ENCODE measurements at regions not wholly inside any gene's neighbourhood (a gene's known extent, or its start where the extent isn't known, plus 50 kb on each side); places are given as distances from the start of the nearest gene placed in this dataset.

DNA sequence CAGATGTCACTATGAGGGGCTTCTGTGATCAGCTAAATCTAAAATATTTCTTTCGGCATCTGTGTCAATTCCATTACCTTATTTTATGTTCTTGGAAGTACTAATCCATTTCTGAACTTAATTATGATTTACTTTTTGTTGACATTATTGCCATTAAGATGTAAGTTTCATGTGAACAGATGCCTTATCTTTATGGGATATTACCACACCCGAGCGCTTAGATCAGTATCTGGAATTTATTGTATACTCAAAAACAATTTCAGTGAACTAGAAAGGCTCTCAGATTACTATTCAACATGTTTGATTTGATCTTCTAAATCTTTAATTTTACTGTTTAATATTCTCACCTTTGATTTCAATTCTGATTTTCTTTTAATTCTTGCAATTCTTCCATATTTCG lies 567.7 kb upstream of the TLE4 start:
- Histone ChIP-seq H3K9me3 (ENCODE audit: control insufficient read depth, low read length) (no peaks in the 10 kb centered on the region), H3K4me1 (ENCODE audit: control insufficient read depth, insufficient read depth, low read length) (no peaks in the 10 kb centered on the region), H3K36me3 (ENCODE audit: control insufficient read depth, insufficient read depth, low read length, severe bottlenecking) (no peaks in the 10 kb centered on the region), H3K27me3 (replicated peaks; ENCODE audit: control insufficient read depth, insufficient read depth, low read length) (no peaks in the 10 kb centered on the region), H3K4me3 (ENCODE audit: low read length) (no peak overlapping the region), H3K9ac (ENCODE audit: low read length) (no peak overlapping the region)
- DNase-seq (ENCODE audit: low read depth) = no peak

DNA sequence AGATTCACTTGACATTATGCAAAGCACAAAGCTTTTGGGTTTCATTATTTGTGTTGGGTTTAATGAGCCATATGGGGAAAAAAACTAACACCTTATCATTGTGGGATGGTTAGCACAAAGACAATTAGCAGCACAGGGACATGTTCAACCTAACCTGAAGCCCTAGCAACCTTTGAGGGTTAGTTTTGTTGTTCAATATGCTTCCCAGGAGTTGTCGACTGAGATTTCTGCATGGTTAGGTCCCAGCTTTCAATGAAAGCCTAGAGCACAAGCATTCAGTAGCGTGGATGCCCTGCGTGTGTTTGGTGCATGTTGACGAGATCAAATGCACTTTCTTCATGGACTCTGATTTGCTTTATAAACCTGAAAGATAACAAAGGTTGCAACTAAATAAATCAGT lies 565.2 kb upstream of the TLE4 start:
- Histone ChIP-seq H3K9me3 (ENCODE audit: control insufficient read depth, low read length) (no peaks in the 10 kb centered on the region), H3K4me3 (ENCODE audit: low read length) (no peak overlapping the region), H3K4me1 (ENCODE audit: control insufficient read depth, insufficient read depth, low read length) (no peaks in the 10 kb centered on the region), H3K9ac (ENCODE audit: low read length) (no peak overlapping the region), H3K36me3 (ENCODE audit: control insufficient read depth, insufficient read depth, low read length, severe bottlenecking) (no peaks in the 10 kb centered on the region), H3K27me3 (replicated peaks; ENCODE audit: control insufficient read depth, insufficient read depth, low read length) (no peaks in the 10 kb centered on the region)
- DNase-seq (ENCODE audit: low read depth) = no peak

DNA sequence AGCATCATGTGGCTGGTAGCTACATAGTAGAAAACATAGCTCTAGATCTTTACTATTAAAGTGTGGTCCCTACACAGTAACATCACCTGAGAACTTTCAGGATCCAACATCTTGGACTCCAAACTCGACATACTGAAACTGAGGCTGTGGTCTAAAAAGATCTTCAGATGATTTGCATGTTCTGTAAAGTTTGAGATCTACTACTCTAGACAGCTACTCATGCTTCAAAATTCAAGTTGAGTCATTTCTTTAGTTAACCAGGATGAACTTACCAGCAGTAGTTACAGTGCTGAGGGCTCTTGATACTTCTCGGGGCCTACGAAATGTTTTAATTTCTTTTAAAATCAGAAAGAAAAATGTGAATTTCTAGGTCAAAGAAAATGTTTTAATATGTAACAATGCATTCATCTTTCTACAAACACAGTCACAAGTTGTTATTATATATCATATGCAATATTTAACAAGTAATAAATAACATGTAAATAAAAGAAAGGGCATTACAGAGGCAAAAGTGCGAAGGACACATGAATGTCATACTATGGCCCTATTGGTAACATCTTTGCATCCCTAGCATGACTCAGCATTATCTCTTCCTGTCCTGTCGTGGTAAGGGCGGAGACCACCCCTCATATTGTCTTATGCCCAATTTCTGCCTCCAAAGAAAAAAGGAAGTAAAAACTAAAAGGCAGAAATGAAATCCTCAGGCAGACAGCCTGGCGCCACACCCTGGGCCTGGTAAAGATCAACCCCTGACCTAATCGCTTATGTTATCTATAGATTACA lies 563.9 kb upstream of the TLE4 start:
- H3K9me3 ChIP-seq (ENCODE audit: control insufficient read depth, low read length) = no peaks in the 10 kb centered on the region
- DNase-seq (ENCODE audit: low read depth) = no peak
- H3K36me3 ChIP-seq (ENCODE audit: control insufficient read depth, insufficient read depth, low read length, severe bottlenecking) = no peaks in the 10 kb centered on the region
- no peak overlapping the region for H3K9ac ChIP-seq (ENCODE audit: low read length)
- no peaks in the 10 kb centered on the region for H3K27me3 ChIP-seq (replicated peaks; ENCODE audit: control insufficient read depth, insufficient read depth, low read length)
- no peak overlapping the region for H3K4me3 ChIP-seq (ENCODE audit: low read length)
- peaks cover 4% of the 10 kb centered on the region for H3K4me1 ChIP-seq (ENCODE audit: control insufficient read depth, insufficient read depth, low read length)

DNA sequence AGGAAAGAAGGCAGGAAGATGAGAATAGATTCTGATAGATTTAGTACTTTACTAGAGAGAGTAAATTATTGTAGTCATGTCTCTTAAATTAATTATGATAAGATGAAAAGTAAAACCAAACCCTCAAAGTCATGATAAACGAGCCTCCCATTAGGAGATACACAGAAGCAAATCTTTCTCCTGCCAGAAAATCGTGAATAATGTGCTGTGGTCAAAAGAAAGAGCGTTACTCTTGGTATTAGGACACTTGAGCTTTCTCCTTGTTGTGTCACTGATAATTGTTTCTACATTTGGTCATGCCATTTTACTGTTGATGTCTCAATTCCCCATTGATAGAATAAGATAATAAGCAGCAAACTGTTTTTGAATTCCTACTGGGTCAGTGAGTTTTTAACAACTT lies 562.8 kb upstream of the TLE4 start:
- H3K4me3 ChIP-seq (ENCODE audit: low read length) = no peak overlapping the region
- DNase-seq (ENCODE audit: low read depth) = no peak
- H3K9me3 ChIP-seq (ENCODE audit: control insufficient read depth, low read length) = no peaks in the 10 kb centered on the region
- no peak overlapping the region for H3K9ac ChIP-seq (ENCODE audit: low read length)
- H3K4me1 ChIP-seq (ENCODE audit: control insufficient read depth, insufficient read depth, low read length) = peaks cover 8% of the 10 kb centered on the region
- H3K36me3 ChIP-seq (ENCODE audit: control insufficient read depth, insufficient read depth, low read length, severe bottlenecking) = no peaks in the 10 kb centered on the region
- H3K27me3 ChIP-seq (replicated peaks; ENCODE audit: control insufficient read depth, insufficient read depth, low read length) = no peaks in the 10 kb centered on the region

DNA sequence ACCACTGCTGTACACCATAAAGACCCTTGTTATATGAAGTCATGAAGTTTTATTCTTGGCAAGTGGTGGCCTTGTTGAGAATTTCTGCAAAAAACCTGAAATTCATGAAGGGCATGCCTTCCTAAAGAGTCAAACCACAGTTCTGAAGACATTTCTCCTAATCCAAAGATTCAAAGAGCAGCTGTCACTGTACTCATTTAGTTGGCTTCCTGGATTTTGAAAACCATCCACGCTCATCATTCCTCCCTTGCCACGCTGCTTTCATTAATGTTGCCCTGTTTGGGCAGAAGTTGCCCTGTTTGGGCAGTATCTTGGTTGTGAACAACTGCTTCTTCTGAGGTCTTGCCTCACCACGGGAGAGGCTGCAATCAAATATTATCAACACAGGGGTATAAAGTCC lies 560.3 kb upstream of the TLE4 start:
- no peak overlapping the region for H3K9ac ChIP-seq (ENCODE audit: low read length)
- no peaks in the 10 kb centered on the region for H3K9me3 ChIP-seq (ENCODE audit: control insufficient read depth, low read length)
- no peak overlapping the region for H3K4me3 ChIP-seq (ENCODE audit: low read length)
- DNase-seq (ENCODE audit: low read depth) = no peak
- H3K4me1 ChIP-seq (ENCODE audit: control insufficient read depth, insufficient read depth, low read length) = peaks cover 16% of the 10 kb centered on the region
- H3K36me3 ChIP-seq (ENCODE audit: control insufficient read depth, insufficient read depth, low read length, severe bottlenecking) = no peaks in the 10 kb centered on the region
- H3K27me3 ChIP-seq (replicated peaks; ENCODE audit: control insufficient read depth, insufficient read depth, low read length) = no peaks in the 10 kb centered on the region

DNA sequence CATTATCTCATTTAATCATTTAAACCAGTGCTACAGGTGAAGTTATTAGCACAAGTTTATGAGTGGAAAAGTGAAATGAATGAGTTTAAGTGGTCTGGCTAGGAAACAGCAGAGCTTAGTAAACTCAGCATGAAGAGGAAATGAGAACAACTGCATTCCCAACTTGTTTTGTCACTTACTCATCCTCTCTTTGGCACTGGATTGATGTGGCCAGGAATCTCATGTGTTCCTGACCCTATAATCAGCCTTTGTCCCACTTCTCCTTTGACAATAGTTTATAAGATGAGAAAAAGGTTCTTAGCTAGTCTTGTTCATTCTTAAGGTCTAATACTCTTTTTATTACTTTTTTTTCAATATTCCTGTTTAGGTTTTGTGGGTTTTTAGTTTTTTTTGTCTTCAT lies 559.2 kb upstream of the TLE4 start:
- Histone ChIP-seq H3K27me3 (replicated peaks; ENCODE audit: control insufficient read depth, insufficient read depth, low read length) (no peaks in the 10 kb centered on the region), H3K9ac (ENCODE audit: low read length) (no peak overlapping the region), H3K36me3 (ENCODE audit: control insufficient read depth, insufficient read depth, low read length, severe bottlenecking) (no peaks in the 10 kb centered on the region), H3K4me1 (ENCODE audit: control insufficient read depth, insufficient read depth, low read length) (peaks cover 16% of the 10 kb centered on the region), H3K4me3 (ENCODE audit: low read length) (no peak overlapping the region), H3K9me3 (ENCODE audit: control insufficient read depth, low read length) (no peaks in the 10 kb centered on the region)
- DNase-seq (ENCODE audit: low read depth) = no peak

DNA sequence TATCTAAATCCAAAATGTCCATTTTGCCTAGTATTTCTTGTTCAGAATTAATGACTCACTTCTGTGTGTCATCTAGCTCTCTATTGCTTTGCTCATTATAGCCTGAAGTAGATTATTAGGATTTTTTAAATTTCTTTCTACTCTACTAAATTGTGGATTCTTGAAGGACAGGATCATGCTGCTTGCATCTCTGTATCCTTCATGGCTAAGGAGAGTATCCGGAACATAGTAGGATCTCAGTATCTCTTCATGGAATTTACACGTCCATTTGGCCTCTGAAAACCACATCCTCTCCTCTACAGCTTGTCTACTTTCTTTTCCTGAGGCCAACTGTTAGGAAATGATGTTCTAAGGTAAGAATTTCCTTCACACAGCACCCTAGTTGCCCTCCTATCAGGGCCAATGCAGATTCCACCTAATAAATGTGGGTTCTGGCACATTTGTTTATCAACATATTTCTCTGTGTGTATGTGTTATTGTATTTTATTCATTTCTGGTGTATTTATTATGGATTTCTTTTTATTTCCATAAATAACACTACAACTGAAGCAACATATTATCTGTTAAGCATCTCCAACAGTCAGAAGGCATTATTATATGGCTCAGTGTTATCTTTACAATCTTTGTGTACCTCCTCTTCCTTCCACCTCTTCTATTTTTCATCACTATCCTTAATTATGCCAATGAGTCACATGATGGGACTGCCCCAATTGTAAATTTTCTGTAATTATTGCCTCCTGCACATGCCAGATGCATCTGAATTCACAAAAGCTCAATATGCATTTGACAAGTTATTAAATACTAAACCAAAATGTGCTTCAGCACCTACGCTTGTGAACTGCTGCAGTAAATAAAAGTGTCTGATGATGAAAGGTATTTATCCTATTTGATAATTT lies 557.8 kb upstream of the TLE4 start:
- Histone ChIP-seq H3K27me3 (replicated peaks; ENCODE audit: control insufficient read depth, insufficient read depth, low read length) (no peaks in the 10 kb centered on the region), H3K36me3 (ENCODE audit: control insufficient read depth, insufficient read depth, low read length, severe bottlenecking) (no peaks in the 10 kb centered on the region), H3K4me3 (ENCODE audit: low read length) (no peak overlapping the region), H3K9me3 (ENCODE audit: control insufficient read depth, low read length) (no peaks in the 10 kb centered on the region), H3K9ac (ENCODE audit: low read length) (no peak overlapping the region), H3K4me1 (ENCODE audit: control insufficient read depth, insufficient read depth, low read length) (peaks cover 16% of the 10 kb centered on the region)
- DNase-seq (ENCODE audit: low read depth) = no peak

DNA sequence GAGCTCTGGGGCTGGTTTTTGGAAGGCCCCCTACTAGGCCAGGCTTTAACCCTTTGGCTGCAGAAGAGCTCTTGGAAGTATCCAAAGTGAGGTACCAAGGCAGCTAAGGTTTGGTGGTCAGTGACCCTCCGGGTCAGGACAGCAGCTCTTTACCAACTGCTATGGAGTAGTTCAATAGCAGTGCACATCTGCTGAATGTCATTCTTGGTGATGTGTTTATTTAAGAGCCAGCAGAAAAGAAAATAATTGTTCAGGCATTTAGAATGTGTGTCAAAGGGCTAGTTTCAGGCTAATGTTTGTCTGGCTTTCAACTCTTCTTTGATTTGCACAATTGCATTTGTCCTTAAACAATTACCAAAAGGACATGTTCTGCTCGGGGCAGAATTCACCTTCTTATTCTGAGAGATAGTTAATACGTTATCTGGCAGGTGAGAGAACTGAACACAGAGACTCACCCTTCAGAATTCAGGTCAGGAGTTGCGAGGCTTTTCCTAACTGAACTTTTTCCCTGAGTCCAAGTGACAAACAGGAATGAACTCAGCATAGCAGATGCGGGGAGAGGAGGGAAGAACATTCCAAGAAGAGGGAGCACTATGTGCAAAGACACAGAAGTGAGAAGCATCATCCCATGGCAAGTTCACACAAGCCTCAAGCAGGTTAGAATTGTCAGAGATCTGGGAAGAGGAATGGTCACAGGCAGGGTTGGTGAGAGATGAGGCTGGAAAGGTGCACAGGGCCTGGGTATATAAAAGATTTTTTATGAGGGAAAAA lies 556.7 kb upstream of the TLE4 start:
- peaks cover 16% of the 10 kb centered on the region for H3K4me1 ChIP-seq (ENCODE audit: control insufficient read depth, insufficient read depth, low read length)
- H3K9me3 ChIP-seq (ENCODE audit: control insufficient read depth, low read length) = no peaks in the 10 kb centered on the region
- H3K27me3 ChIP-seq (replicated peaks; ENCODE audit: control insufficient read depth, insufficient read depth, low read length) = no peaks in the 10 kb centered on the region
- H3K36me3 ChIP-seq (ENCODE audit: control insufficient read depth, insufficient read depth, low read length, severe bottlenecking) = no peaks in the 10 kb centered on the region
- no peak overlapping the region for H3K4me3 ChIP-seq (ENCODE audit: low read length)
- H3K9ac ChIP-seq (ENCODE audit: low read length) = no peak overlapping the region
- DNase-seq (ENCODE audit: low read depth) = peak; percentile 23

DNA sequence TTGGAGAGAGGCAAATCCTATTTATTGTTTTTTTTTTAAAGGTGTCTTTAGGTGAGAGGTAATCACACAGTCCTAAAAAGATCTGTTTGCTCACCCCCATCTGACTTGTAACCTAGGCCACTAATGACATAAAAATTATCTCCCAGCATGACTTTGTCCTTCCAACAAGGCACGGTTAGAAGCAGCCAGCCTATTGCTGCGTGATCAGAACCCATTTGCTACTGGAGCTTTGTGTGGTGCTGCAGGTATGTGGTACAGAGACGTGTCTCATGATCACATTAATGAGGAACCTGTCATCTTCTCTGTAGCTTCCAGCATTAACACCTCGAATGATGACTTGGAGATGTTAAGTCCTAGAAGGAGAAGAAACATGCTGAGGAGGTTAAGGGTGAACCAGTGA lies 555.8 kb upstream of the TLE4 start:
- no peak for DNase-seq (ENCODE audit: low read depth)
- Histone ChIP-seq H3K9me3 (ENCODE audit: control insufficient read depth, low read length) (no peaks in the 10 kb centered on the region), H3K4me1 (ENCODE audit: control insufficient read depth, insufficient read depth, low read length) (peaks cover 16% of the 10 kb centered on the region), H3K27me3 (replicated peaks; ENCODE audit: control insufficient read depth, insufficient read depth, low read length) (no peaks in the 10 kb centered on the region), H3K4me3 (ENCODE audit: low read length) (no peak overlapping the region), H3K36me3 (ENCODE audit: control insufficient read depth, insufficient read depth, low read length, severe bottlenecking) (no peaks in the 10 kb centered on the region), H3K9ac (ENCODE audit: low read length) (no peak overlapping the region)

DNA sequence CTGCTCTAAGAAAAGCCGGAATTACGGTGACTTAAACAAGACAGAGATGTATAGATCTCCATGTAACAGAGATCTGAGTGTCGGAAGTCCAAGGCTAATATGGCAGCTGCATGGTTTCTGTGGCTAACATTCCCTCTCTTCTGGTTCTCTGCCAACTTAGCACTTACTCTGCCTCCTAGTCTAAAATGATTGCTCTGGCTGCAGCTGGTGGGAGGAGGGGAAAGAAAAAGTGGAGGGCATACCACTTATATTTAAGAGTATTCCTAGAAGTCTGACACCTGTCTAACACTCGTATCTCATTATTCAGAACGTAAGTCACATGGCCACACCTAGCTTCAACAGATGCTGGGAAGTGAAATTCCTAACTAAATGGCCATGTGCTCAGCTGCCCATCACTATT lies 551.5 kb upstream of the TLE4 start:
- H3K27me3 ChIP-seq (replicated peaks; ENCODE audit: control insufficient read depth, insufficient read depth, low read length) = no peaks in the 10 kb centered on the region
- H3K4me3 ChIP-seq (ENCODE audit: low read length) = no peak overlapping the region
- H3K9me3 ChIP-seq (ENCODE audit: control insufficient read depth, low read length) = no peaks in the 10 kb centered on the region
- no peak overlapping the region for H3K9ac ChIP-seq (ENCODE audit: low read length)
- peaks cover 11% of the 10 kb centered on the region for H3K4me1 ChIP-seq (ENCODE audit: control insufficient read depth, insufficient read depth, low read length)
- no peaks in the 10 kb centered on the region for H3K36me3 ChIP-seq (ENCODE audit: control insufficient read depth, insufficient read depth, low read length, severe bottlenecking)
- no peak for DNase-seq (ENCODE audit: low read depth)

DNA sequence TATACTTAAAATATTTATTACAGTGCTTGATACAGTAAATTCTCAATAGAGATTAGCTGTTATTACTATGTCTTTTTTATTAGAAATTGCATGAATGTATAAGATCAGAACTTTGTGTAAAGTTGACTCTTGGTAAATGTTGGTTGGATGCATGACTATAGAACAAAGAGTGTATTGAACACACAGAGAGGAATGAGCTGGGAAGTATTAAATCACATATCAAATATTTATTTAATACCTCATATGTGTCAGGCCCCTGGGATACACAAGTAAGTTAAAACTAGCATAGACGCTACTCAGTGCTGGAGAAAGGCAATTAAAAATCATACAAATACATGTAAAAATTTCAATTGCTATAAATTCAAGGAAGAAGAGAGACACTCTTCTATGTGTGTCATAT lies 550.7 kb upstream of the TLE4 start:
- Histone ChIP-seq H3K27me3 (replicated peaks; ENCODE audit: control insufficient read depth, insufficient read depth, low read length) (no peaks in the 10 kb centered on the region), H3K4me1 (ENCODE audit: control insufficient read depth, insufficient read depth, low read length) (peaks cover 9% of the 10 kb centered on the region), H3K9me3 (ENCODE audit: control insufficient read depth, low read length) (no peaks in the 10 kb centered on the region), H3K4me3 (ENCODE audit: low read length) (no peak overlapping the region), H3K36me3 (ENCODE audit: control insufficient read depth, insufficient read depth, low read length, severe bottlenecking) (no peaks in the 10 kb centered on the region), H3K9ac (ENCODE audit: low read length) (no peak overlapping the region)
- no peak for DNase-seq (ENCODE audit: low read depth)

Data from adipocyte (in vitro differentiated cells).